ENCODE measurements at regions not wholly inside any gene's neighbourhood (a gene's known extent, or its start where the extent isn't known, plus 50 kb on each side); places are given as distances from the start of the nearest gene placed in this dataset.
"Not testable (repeated sequence)": the region's sequence is repeated elsewhere in the genome, so short reads cannot be mapped to it uniquely, and the experiment has no call there.

DNA sequence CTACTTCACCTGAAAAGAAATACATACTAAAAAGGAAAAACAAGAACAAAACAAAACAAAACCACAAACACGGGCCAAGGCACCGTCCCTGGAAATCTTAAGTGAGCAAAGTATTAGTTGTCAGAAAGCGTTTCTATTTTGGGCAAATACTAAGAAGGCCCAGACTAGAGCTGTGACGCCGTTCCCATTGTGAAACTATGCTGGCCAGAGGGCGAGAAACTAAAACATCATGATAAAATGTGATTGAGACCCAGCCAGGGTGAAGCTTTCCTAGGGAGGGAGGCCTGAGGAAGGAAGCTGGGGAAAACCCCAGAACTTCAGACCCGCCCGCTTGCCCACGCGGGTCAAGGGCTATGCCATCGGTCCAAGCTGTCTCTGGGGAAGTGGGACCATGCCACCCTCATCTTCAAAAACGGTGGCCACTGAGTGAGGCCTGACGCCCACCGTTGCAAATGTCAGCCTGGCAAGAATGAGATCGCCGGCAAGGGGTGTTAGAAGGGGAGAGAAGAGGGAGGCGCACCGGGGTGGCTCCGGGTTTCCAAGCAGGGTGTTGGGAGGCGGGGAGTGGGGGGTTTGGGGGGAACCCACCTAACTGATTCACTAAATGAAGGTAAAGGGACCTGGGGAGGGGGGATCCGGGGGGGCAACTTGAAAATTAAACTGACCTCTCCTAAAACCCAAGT lies 1950.9 kb upstream of the DEFB115 start:
- H3K27me3 ChIP-seq = no peaks in the 10 kb centered on the region
- H3K4me3 ChIP-seq = no peak overlapping the region
- H3K4me1 ChIP-seq = no peaks in the 10 kb centered on the region
- intact Hi-C loops (cut with DNase I; ENCODE audit: low total_unique reads) = no loop called here
- H3K36me3 ChIP-seq = no peaks in the 10 kb centered on the region
- no peaks in the 10 kb centered on the region for H3K9me3 ChIP-seq
- TF ChIP-seq POLR2A (IDR thresholded peaks at IDR 0.05) = no peak
- TF ChIP-seq, protein P1, sequence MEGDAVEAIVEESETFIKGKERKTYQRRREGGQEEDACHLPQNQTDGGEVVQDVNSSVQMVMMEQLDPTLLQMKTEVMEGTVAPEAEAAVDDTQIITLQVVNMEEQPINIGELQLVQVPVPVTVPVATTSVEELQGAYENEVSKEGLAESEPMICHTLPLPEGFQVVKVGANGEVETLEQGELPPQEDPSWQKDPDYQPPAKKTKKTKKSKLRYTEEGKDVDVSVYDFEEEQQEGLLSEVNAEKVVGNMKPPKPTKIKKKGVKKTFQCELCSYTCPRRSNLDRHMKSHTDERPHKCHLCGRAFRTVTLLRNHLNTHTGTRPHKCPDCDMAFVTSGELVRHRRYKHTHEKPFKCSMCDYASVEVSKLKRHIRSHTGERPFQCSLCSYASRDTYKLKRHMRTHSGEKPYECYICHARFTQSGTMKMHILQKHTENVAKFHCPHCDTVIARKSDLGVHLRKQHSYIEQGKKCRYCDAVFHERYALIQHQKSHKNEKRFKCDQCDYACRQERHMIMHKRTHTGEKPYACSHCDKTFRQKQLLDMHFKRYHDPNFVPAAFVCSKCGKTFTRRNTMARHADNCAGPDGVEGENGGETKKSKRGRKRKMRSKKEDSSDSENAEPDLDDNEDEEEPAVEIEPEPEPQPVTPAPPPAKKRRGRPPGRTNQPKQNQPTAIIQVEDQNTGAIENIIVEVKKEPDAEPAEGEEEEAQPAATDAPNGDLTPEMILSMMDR (IDR thresholded peaks at IDR 0.05) = no peak
- no peak for DNase-seq
- no peak overlapping the region for H3K27ac ChIP-seq

DNA sequence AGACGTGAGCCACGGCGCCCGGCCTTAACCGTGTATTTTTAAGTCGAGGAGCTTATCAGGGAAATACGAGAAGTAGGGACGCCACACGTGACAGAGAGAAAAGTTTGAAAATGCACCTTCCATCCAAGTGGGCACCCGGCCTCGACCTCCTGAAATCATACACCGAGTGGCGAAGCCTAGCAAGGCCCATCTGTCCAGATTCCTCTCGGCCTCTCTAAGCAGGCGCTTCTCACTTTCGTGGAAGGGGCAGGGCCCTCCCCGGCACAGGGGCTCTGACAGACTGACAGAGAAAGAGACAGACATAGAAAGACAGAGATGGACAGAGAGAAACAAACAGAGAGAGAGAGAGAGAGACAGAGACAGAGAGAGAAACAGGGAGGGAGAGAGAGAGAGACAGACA lies 1950.0 kb upstream of the DEFB115 start:
- H3K4me3 ChIP-seq; intact Hi-C loops (cut with DNase I; ENCODE audit: low total_unique reads); H3K27ac ChIP-seq; DNase-seq; H3K27me3 ChIP-seq; H3K36me3 ChIP-seq; H3K4me1 ChIP-seq; H3K9me3 ChIP-seq: not testable (repeated sequence)

DNA sequence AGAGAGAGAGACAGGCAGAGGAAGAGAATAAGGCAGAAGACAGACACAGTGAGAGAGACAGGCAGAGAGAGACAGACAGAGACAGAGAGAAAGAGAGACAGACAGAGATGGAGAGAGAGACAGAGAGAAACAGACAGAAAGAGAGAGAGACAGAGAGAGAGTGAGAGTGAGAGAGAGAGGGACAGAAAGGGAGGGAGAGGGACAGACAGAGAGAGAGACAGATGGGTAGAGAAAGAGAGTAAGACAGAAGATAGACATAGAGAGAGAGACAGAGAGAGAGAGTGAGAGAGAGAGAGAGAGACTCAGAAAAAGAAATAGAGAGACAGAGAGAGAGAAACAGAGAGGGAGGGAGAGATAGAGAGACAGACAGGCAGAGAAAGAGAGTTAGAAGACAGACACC lies 1948.5 kb upstream of the DEFB115 start:
- H3K9me3 ChIP-seq, DNase-seq, H3K4me1 ChIP-seq: not testable (repeated sequence)

DNA sequence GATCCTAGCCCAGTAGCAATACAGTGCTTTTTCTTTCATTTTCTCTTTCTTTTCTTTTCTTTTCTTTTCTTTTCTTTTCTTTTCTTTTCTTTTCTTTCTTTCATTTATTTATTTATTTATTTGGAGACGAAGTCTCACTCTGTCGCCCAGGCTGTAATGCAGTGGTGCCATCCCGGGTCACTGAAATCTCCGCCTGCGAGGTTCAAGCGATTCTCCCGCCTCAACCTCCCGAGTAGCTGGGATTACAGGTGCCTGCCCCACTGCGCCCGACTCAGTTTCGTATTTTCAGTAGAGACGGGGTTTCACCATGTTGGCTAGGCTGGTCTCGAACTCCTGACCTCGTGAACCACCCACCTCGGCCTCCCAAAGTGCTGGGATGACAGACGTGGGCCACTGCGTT lies 1948.0 kb upstream of the DEFB115 start:
- H3K4me1 ChIP-seq; H3K9me3 ChIP-seq; H3K4me3 ChIP-seq; H3K27me3 ChIP-seq; DNase-seq; intact Hi-C loops (cut with DNase I; ENCODE audit: low total_unique reads); H3K36me3 ChIP-seq; H3K27ac ChIP-seq: not testable (repeated sequence)

More for the DNA sequence above, 1948.5 kb upstream of the DEFB115 start:
- H3K4me3 ChIP-seq; H3K27me3 ChIP-seq; intact Hi-C loops (cut with DNase I; ENCODE audit: low total_unique reads); H3K27ac ChIP-seq; H3K36me3 ChIP-seq: not testable (repeated sequence)

DNA sequence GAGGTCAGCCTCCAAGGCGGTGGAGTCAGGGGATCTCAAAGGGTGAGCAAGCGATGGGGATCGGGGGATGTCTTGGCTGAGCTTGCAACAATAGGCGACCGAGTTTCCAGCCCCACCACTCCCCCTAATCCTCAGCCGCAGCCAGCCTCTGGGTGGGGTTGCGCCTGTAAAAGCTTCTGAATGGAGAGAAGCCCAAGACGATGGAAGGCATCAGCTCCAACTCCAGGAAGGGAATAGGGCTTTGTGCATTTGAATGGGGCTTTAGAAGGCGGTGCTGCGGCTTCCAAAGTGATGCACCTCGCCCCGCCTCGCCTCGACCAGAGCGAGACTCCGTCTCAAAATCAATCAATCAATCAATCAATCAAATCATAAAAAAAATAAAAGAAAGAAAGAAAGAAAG lies 1946.4 kb upstream of the DEFB115 start:
- intact Hi-C loops (cut with DNase I; ENCODE audit: low total_unique reads); H3K9me3 ChIP-seq; H3K4me1 ChIP-seq; H3K36me3 ChIP-seq; H3K4me3 ChIP-seq; H3K27ac ChIP-seq; DNase-seq; H3K27me3 ChIP-seq: not testable (repeated sequence)

DNA sequence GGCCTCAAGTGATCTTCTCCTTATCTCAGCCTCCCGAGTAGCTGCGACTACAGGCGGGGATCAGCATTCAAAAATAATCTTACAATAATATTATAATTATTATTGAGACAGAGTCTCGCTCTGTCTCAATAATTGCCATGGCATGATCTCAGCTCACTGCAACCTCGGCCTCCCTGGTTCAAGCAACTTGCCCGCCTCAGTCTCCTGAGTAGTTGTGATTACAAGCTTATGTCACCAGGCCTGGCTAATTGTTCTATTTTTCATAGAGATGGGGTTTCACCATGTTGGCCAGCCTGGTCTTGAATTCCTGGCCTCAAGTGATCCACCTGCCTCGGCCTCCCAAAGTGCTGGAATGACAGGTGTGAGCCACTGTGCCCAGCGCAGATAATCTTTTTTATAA lies 1944.8 kb upstream of the DEFB115 start:
- intact Hi-C loops (cut with DNase I; ENCODE audit: low total_unique reads); H3K27ac ChIP-seq; H3K4me1 ChIP-seq; H3K4me3 ChIP-seq; H3K36me3 ChIP-seq; H3K9me3 ChIP-seq; H3K27me3 ChIP-seq; DNase-seq: not testable (repeated sequence)

DNA sequence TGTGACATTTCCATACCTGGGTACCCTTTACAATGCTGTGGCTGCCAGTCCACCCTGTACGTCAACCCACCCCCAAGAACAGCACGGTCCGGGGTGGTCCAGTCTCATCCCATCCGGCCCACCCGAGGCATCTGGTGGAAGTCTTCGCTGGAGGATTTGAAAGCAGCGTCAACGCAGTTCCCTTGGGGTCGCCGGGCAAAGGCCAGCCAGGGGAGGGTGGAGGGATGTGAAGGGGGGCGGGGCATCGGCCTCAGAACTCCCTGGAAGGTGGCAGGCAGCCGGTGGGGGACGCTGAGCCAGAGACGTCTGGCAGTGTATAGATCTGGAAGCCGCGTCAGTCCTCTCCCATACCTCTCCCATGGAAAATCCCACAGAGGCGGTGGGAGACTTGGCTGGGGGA lies 1944.0 kb upstream of the DEFB115 start:
- no peaks in the 10 kb centered on the region for H3K9me3 ChIP-seq
- H3K27ac ChIP-seq = no peak overlapping the region
- intact Hi-C loops (cut with DNase I; ENCODE audit: low total_unique reads) = no loop called here
- H3K4me1 ChIP-seq = no peaks in the 10 kb centered on the region
- TF ChIP-seq, protein P1 (IDR thresholded peaks at IDR 0.05) = no peak
- no peak for TF ChIP-seq POLR2A (IDR thresholded peaks at IDR 0.05)
- no peaks in the 10 kb centered on the region for H3K36me3 ChIP-seq
- no peak for DNase-seq
- no peaks in the 10 kb centered on the region for H3K27me3 ChIP-seq
- H3K4me3 ChIP-seq = no peak overlapping the region

DNA sequence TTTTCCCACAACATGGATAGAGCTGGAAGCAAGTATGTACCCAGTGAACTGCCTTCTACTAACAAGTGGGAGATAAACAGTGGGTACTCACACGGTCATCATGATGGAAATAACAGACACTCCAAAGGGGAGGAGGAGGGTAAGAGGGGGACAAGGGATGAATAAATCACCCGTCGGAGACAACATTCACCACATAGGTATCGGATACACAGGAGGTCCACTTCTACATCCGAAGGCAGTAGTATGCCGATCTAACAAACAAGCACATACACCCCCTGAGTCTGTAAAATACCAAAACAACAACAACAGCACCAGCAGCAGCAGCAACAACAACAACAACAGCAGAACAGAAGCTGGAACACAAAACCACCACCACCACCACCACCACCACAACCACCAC lies 1943.2 kb upstream of the DEFB115 start:
- intact Hi-C loops (cut with DNase I; ENCODE audit: low total_unique reads) = no loop called here
- no peaks in the 10 kb centered on the region for H3K36me3 ChIP-seq
- no peak overlapping the region for H3K4me3 ChIP-seq
- DNase-seq = no peak
- H3K9me3 ChIP-seq = no peaks in the 10 kb centered on the region
- H3K27ac ChIP-seq = no peak overlapping the region
- no peaks in the 10 kb centered on the region for H3K27me3 ChIP-seq
- no peaks in the 10 kb centered on the region for H3K4me1 ChIP-seq
- no peak for TF ChIP-seq POLR2A (IDR thresholded peaks at IDR 0.05)
- TF ChIP-seq, protein P1 (IDR thresholded peaks at IDR 0.05) = no peak

Data from uterus (tissue), 3 donors.